ENCODE measurements at regions not wholly inside any gene's neighbourhood (a gene's known extent, or its start where the extent isn't known, plus 50 kb on each side); places are given as distances from the start of the nearest gene placed in this dataset.

DNA sequence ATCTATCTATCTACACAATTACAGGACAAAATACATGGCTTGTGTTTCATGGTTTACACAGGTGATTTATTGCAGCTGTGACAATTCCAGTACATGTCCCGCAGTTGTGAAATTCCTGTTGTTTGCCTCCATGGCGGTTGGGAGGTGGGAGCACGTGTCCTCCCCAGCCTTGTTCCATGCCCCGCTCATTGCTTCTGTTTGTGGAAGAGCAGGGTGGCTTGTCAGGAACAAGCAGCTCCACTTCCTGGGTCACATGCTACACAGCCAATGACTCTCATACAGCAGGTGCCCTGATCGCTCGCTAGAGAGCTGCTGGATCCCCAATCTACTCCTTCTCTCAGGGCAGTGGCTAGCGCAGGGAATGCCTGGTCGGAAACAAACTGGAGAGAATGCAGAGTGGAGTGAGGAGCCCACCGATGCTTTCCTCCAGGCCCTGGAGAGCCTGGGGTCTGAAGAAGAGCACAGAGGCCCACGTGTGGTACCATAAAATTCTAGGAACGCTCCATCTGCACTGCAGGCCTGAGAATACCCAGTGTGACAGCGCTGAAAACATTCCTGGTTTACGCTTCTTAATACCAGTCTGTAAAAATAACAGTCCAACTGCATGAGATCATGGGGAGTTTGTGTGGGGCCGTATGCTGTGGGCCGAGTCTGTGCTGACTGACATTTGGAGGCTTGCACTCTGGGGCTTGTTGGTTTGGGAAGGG, 270.6 kb upstream of the RGMA start:
- H3K4me3 ChIP-seq (ENCODE audit: low read length in 3 of 3) = no peak overlapping the region
- no peaks in the 10 kb centered on the region for H3K4me1 ChIP-seq (ENCODE audit: control insufficient read depth in 2 of 3, insufficient read depth in 2 of 3, low read depth in 1 of 3, low read length in 3 of 3)
- H3K36me3 ChIP-seq (ENCODE audit: control insufficient read depth in 2 of 3, insufficient read depth in 3 of 3, low read length in 3 of 3) = no peaks in the 10 kb centered on the region
- intact Hi-C loops (cut with DNase I) = no loop called here
- H3K27me3 ChIP-seq (ENCODE audit: control insufficient read depth, insufficient read depth, low read length) = no peaks in the 10 kb centered on the region
- H3K9me3 ChIP-seq (ENCODE audit: control insufficient read depth in 2 of 3, insufficient read depth in 1 of 3, low read length in 3 of 3) = no peaks in the 10 kb centered on the region
- DNase-seq = peak in 2 of 5 donors; percentile 50 to 61
- FAIRE-seq = no peak
- H3K9ac ChIP-seq (ENCODE audit: low read length in 3 of 3) = no peak overlapping the region
- TF ChIP-seq, protein P1, sequence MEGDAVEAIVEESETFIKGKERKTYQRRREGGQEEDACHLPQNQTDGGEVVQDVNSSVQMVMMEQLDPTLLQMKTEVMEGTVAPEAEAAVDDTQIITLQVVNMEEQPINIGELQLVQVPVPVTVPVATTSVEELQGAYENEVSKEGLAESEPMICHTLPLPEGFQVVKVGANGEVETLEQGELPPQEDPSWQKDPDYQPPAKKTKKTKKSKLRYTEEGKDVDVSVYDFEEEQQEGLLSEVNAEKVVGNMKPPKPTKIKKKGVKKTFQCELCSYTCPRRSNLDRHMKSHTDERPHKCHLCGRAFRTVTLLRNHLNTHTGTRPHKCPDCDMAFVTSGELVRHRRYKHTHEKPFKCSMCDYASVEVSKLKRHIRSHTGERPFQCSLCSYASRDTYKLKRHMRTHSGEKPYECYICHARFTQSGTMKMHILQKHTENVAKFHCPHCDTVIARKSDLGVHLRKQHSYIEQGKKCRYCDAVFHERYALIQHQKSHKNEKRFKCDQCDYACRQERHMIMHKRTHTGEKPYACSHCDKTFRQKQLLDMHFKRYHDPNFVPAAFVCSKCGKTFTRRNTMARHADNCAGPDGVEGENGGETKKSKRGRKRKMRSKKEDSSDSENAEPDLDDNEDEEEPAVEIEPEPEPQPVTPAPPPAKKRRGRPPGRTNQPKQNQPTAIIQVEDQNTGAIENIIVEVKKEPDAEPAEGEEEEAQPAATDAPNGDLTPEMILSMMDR (IDR thresholded peaks at IDR 0.05; ENCODE audit: borderline replicate concordance, extremely low read depth, insufficient read depth) = no peak
- no peak overlapping the region for H3K27ac ChIP-seq (ENCODE audit: low read depth in 2 of 2, low read length in 2 of 2)

DNA sequence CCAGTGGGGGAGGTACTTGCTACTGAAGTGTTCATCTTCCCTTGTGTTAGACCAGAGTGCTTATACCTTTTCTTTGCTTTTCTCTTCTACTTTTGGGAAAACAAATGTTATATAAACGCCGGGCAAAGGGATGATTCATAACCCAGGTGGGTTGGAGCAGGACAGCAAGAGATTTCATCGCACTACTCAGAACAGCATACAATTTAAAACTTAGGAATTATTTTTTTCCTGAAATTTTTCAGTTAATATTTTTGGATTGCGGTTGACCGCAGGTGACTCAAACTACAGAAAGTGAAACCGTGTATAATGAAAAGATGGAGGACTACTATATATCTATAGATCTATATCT, 270.0 kb upstream of the RGMA start:
- TF ChIP-seq, protein P1 (IDR thresholded peaks at IDR 0.05; ENCODE audit: borderline replicate concordance, extremely low read depth, insufficient read depth) = no peak
- H3K36me3 ChIP-seq (ENCODE audit: control insufficient read depth in 2 of 3, insufficient read depth in 3 of 3, low read length in 3 of 3) = no peaks in the 10 kb centered on the region
- intact Hi-C loops (cut with DNase I) = no loop called here
- H3K9ac ChIP-seq (ENCODE audit: low read length in 3 of 3) = no peak overlapping the region
- H3K4me1 ChIP-seq (ENCODE audit: control insufficient read depth in 2 of 3, insufficient read depth in 2 of 3, low read depth in 1 of 3, low read length in 3 of 3) = no peaks in the 10 kb centered on the region
- no peak for DNase-seq
- no peaks in the 10 kb centered on the region for H3K27me3 ChIP-seq (ENCODE audit: control insufficient read depth, insufficient read depth, low read length)
- no peaks in the 10 kb centered on the region for H3K9me3 ChIP-seq (ENCODE audit: control insufficient read depth in 2 of 3, insufficient read depth in 1 of 3, low read length in 3 of 3)
- H3K4me3 ChIP-seq (ENCODE audit: low read length in 3 of 3) = no peak overlapping the region
- no peak overlapping the region for H3K27ac ChIP-seq (ENCODE audit: low read depth in 2 of 2, low read length in 2 of 2)
- no peak for FAIRE-seq

- no peaks in the 10 kb centered on the region for H3K36me3 ChIP-seq (ENCODE audit: control insufficient read depth in 2 of 3, insufficient read depth in 3 of 3, low read length in 3 of 3)
- intact Hi-C loops (cut with DNase I) = no loop called here
- H3K27me3 ChIP-seq (ENCODE audit: control insufficient read depth, insufficient read depth, low read length) = no peaks in the 10 kb centered on the region
- FAIRE-seq = no peak
- no peaks in the 10 kb centered on the region for H3K4me1 ChIP-seq (ENCODE audit: control insufficient read depth in 2 of 3, insufficient read depth in 2 of 3, low read depth in 1 of 3, low read length in 3 of 3)
- TF ChIP-seq, protein P1 (IDR thresholded peaks at IDR 0.05; ENCODE audit: borderline replicate concordance, extremely low read depth, insufficient read depth) = no peak
- no peak for DNase-seq
- H3K9ac ChIP-seq (ENCODE audit: low read length in 3 of 3) = no peak overlapping the region
- H3K4me3 ChIP-seq (ENCODE audit: low read length in 3 of 3) = no peak overlapping the region
- no peaks in the 10 kb centered on the region for H3K9me3 ChIP-seq (ENCODE audit: control insufficient read depth in 2 of 3, insufficient read depth in 1 of 3, low read length in 3 of 3)
- H3K27ac ChIP-seq (ENCODE audit: low read depth in 2 of 2, low read length in 2 of 2) = no peak overlapping the region
These were observed 269.4 kb upstream of the RGMA start for GRCh38 chr15:93358166-93359059.

Data from kidney (tissue), 13 donors.